HFF-Myc (cell line): ENCODE measurements at regions not wholly inside any gene's neighbourhood (a gene's known extent, or its start where the extent isn't known, plus 50 kb on each side); places are given as distances from the start of the nearest gene placed in this dataset.

ENCODE experiments used
- DNase-seq: peaks from one replicate; pipeline ENCODE4 v3.0.0-alpha.2; 2011; ENCODE audit warnings: low read depth; ENCODE audit errors: extremely low read depth
- H3K4me3 ChIP-seq: replicated peaks from 2 replicates; pipeline ENCODE4 v1.5.1; 2011; ENCODE audit warnings: low read depth, mild to moderate bottlenecking, control low read depth, low read length
- CTCF ChIP-seq: IDR thresholded peaks from 2 replicates; pipeline ENCODE4 v1.5.1; 2012; ENCODE audit warnings: mild to moderate bottlenecking, low read depth, low read length, control low read depth; ENCODE audit errors: missing control alignments

- H3K4me3 ChIP-seq = no peak overlapping the region
- no peak for DNase-seq
- TF ChIP-seq CTCF = no peak
Measured at GRCh38 chr20:54366669-54367344, 108.6 kb upstream of the DOK5 start.

GRCh38 chr20:54368570-54368969 lies 106.8 kb upstream of the DOK5 start:
- no peak for TF ChIP-seq CTCF
- DNase-seq = no peak
- H3K4me3 ChIP-seq = no peak overlapping the region

- no peak overlapping the region for H3K4me3 ChIP-seq
- no peak for DNase-seq
- TF ChIP-seq CTCF = no peak
Measured at GRCh38 chr20:54372313-54372712, 103.1 kb upstream of the DOK5 start.

- no peak for DNase-seq
- H3K4me3 ChIP-seq = no peak overlapping the region
- no peak for TF ChIP-seq CTCF
Measured at GRCh38 chr20:54377992-54378773, 97.2 kb upstream of the DOK5 start.

- no peak overlapping the region for H3K4me3 ChIP-seq
- TF ChIP-seq CTCF = no peak
- no peak for DNase-seq
Measured at GRCh38 chr20:54379893-54380584, 95.4 kb upstream of the DOK5 start.

GRCh38 chr20:54382419-54382818 lies 93.0 kb upstream of the DOK5 start:
- DNase-seq = no peak
- no peak for TF ChIP-seq CTCF
- no peak overlapping the region for H3K4me3 ChIP-seq
